ENCODE measurements at regions not wholly inside any gene's neighbourhood (a gene's known extent, or its start where the extent isn't known, plus 50 kb on each side); places are given as distances from the start of the nearest gene placed in this dataset.
"Not testable (repeated sequence)": the region's sequence is repeated elsewhere in the genome, so short reads cannot be mapped to it uniquely, and the experiment has no call there.

GRCh38 chr10:61225939-61226338 is 227.2 kb downstream of the TMEM26 start:
- Mint-ChIP-seq H3K27ac (no peak overlapping the region), H3K4me3 (no peak overlapping the region), H3K9me3 (peaks cover 1 to 7% of the 10 kb centered on the region in 2 donors), H3K36me3 (ENCODE audit: insufficient read depth) (no peaks in the 10 kb centered on the region), H3K4me1 (ENCODE audit: low read depth in 2 of 2) (no peaks in the 10 kb centered on the region), H3K27me3 (peaks cover 8 to 21% of the 10 kb centered on the region in 2 donors)
- ATAC-seq (replicated peaks) (no peak), DNase-seq (no peak)

- peaks cover 4 to 16% of the 10 kb centered on the region in 2 donors for H3K27me3 Mint-ChIP-seq
- no peak overlapping the region for H3K4me3 Mint-ChIP-seq
- DNase-seq (no peak), ATAC-seq (replicated peaks) (no peak)
- H3K4me1 Mint-ChIP-seq (ENCODE audit: low read depth in 2 of 2), result no peaks in the 10 kb centered on the region
- no peaks in the 10 kb centered on the region for H3K36me3 Mint-ChIP-seq (ENCODE audit: insufficient read depth)
- H3K27ac Mint-ChIP-seq, result no peak overlapping the region
- H3K9me3 Mint-ChIP-seq, result peaks cover 1 to 7% of the 10 kb centered on the region in 2 donors
Measured at GRCh38 chr10:61223576-61223975, 229.6 kb downstream of the TMEM26 start.

GRCh38 chr10:61219696-61220095 is 233.5 kb downstream of the TMEM26 start:
- H3K27me3 Mint-ChIP-seq, result peaks cover 0 to 20% of the 10 kb centered on the region in 2 donors
- DNase-seq (no peak), ATAC-seq (replicated peaks) (no peak)
- H3K36me3 Mint-ChIP-seq (ENCODE audit: insufficient read depth), result no peaks in the 10 kb centered on the region
- H3K4me1 Mint-ChIP-seq (ENCODE audit: low read depth in 2 of 2), result no peaks in the 10 kb centered on the region
- H3K27ac Mint-ChIP-seq, result no peak overlapping the region
- H3K9me3 Mint-ChIP-seq, result peaks cover 0 to 1% of the 10 kb centered on the region in 2 donors
- H3K4me3 Mint-ChIP-seq, result no peak overlapping the region

- DNase-seq (no peak), ATAC-seq (replicated peaks) (no peak)
- Mint-ChIP-seq H3K27me3 (peaks cover 0 to 20% of the 10 kb centered on the region in 2 donors), H3K27ac (no peak overlapping the region), H3K36me3 (ENCODE audit: insufficient read depth) (no peaks in the 10 kb centered on the region), H3K4me1 (ENCODE audit: low read depth in 2 of 2) (no peaks in the 10 kb centered on the region), H3K4me3 (no peak overlapping the region), H3K9me3 (peaks cover 0 to 1% of the 10 kb centered on the region in 2 donors)
Measured at GRCh38 chr10:61217851-61218565, 235.2 kb downstream of the TMEM26 start.

- no peaks in the 10 kb centered on the region for H3K9me3 Mint-ChIP-seq
- H3K27me3 Mint-ChIP-seq, result peaks cover 0 to 8% of the 10 kb centered on the region in 2 donors
- H3K36me3 Mint-ChIP-seq (ENCODE audit: insufficient read depth), result no peaks in the 10 kb centered on the region
- H3K4me1 Mint-ChIP-seq (ENCODE audit: low read depth in 2 of 2), result no peaks in the 10 kb centered on the region
- ATAC-seq (replicated peaks) (no peak), DNase-seq (no peak)
- no peak overlapping the region for H3K27ac Mint-ChIP-seq
- no peak overlapping the region for H3K4me3 Mint-ChIP-seq
Measured at GRCh38 chr10:61215246-61215645, 237.9 kb downstream of the TMEM26 start.

GRCh38 chr10:61211468-61211867 is 241.7 kb downstream of the TMEM26 start:
- H3K4me1 Mint-ChIP-seq (ENCODE audit: low read depth in 2 of 2), result no peaks in the 10 kb centered on the region
- H3K27ac Mint-ChIP-seq, result no peak overlapping the region
- ATAC-seq (replicated peaks) (no peak), DNase-seq (no peak)
- H3K27me3 Mint-ChIP-seq, result peaks cover 0 to 5% of the 10 kb centered on the region in 2 donors
- H3K9me3 Mint-ChIP-seq, result no peaks in the 10 kb centered on the region
- H3K36me3 Mint-ChIP-seq (ENCODE audit: insufficient read depth), result no peaks in the 10 kb centered on the region
- no peak overlapping the region for H3K4me3 Mint-ChIP-seq

GRCh38 chr10:61197057-61197456 is 253.1 kb upstream of the RHOBTB1 start:
- no peaks in the 10 kb centered on the region for H3K4me1 Mint-ChIP-seq (ENCODE audit: low read depth in 2 of 2)
- ATAC-seq (replicated peaks) (no peak), DNase-seq (no peak)
- H3K9me3 Mint-ChIP-seq, result peaks cover 0 to 3% of the 10 kb centered on the region in 2 donors
- no peak overlapping the region for H3K27ac Mint-ChIP-seq
- H3K36me3 Mint-ChIP-seq (ENCODE audit: insufficient read depth), result no peaks in the 10 kb centered on the region
- peaks cover 0 to 13% of the 10 kb centered on the region in 2 donors for H3K27me3 Mint-ChIP-seq
- no peak overlapping the region for H3K4me3 Mint-ChIP-seq

- ATAC-seq (replicated peaks) (no peak), DNase-seq (no peak)
- Mint-ChIP-seq H3K27me3 (peaks cover 0 to 8% of the 10 kb centered on the region in 2 donors), H3K36me3 (ENCODE audit: insufficient read depth) (no peaks in the 10 kb centered on the region), H3K4me1 (ENCODE audit: low read depth in 2 of 2) (no peaks in the 10 kb centered on the region), H3K9me3 (peaks cover 0 to 3% of the 10 kb centered on the region in 2 donors), H3K27ac (no peak overlapping the region), H3K4me3 (no peak overlapping the region)
Measured at GRCh38 chr10:61195211-61195610, 251.2 kb upstream of the RHOBTB1 start.

- H3K4me1 Mint-ChIP-seq (ENCODE audit: low read depth in 2 of 2); ATAC-seq (replicated peaks); H3K9me3 Mint-ChIP-seq; H3K27me3 Mint-ChIP-seq; H3K36me3 Mint-ChIP-seq (ENCODE audit: insufficient read depth); H3K4me3 Mint-ChIP-seq; DNase-seq; H3K27ac Mint-ChIP-seq: not testable (repeated sequence)
Measured at GRCh38 chr10:61192589-61192988, 248.6 kb upstream of the RHOBTB1 start.

- no peaks in the 10 kb centered on the region for H3K4me1 Mint-ChIP-seq (ENCODE audit: low read depth in 2 of 2)
- peaks cover 0 to 3% of the 10 kb centered on the region in 2 donors for H3K9me3 Mint-ChIP-seq
- no peak overlapping the region for H3K27ac Mint-ChIP-seq
- no peak overlapping the region for H3K4me3 Mint-ChIP-seq
- DNase-seq (no peak), ATAC-seq (replicated peaks) (no peak)
- no peaks in the 10 kb centered on the region for H3K36me3 Mint-ChIP-seq (ENCODE audit: insufficient read depth)
- peaks cover 0 to 8% of the 10 kb centered on the region in 2 donors for H3K27me3 Mint-ChIP-seq
Measured at GRCh38 chr10:61192042-61192441, 248.1 kb upstream of the RHOBTB1 start.

- Mint-ChIP-seq H3K27me3 (peaks cover 0 to 8% of the 10 kb centered on the region in 2 donors), H3K27ac (no peak overlapping the region), H3K4me1 (ENCODE audit: low read depth in 2 of 2) (no peaks in the 10 kb centered on the region), H3K36me3 (ENCODE audit: insufficient read depth) (no peaks in the 10 kb centered on the region), H3K4me3 (no peak overlapping the region), H3K9me3 (peaks cover 0 to 3% of the 10 kb centered on the region in 2 donors)
- DNase-seq, result no peak
- no peak for ATAC-seq (replicated peaks)
Measured at GRCh38 chr10:61189912-61190311, 245.9 kb upstream of the RHOBTB1 start.

GRCh38 chr10:61188691-61189090 is 244.7 kb upstream of the RHOBTB1 start:
- ATAC-seq (replicated peaks), result no peak
- H3K4me3 Mint-ChIP-seq, result no peak overlapping the region
- peaks cover 2 to 8% of the 10 kb centered on the region in 2 donors for H3K27me3 Mint-ChIP-seq
- H3K9me3 Mint-ChIP-seq, result peaks cover 0 to 3% of the 10 kb centered on the region in 2 donors
- no peak overlapping the region for H3K27ac Mint-ChIP-seq
- DNase-seq, result no peak
- H3K4me1 Mint-ChIP-seq (ENCODE audit: low read depth in 2 of 2), result no peaks in the 10 kb centered on the region
- H3K36me3 Mint-ChIP-seq (ENCODE audit: insufficient read depth), result no peaks in the 10 kb centered on the region

- no peak overlapping the region for H3K4me3 Mint-ChIP-seq
- DNase-seq (no peak), ATAC-seq (replicated peaks) (no peak)
- no peaks in the 10 kb centered on the region for H3K36me3 Mint-ChIP-seq (ENCODE audit: insufficient read depth)
- H3K9me3 Mint-ChIP-seq, result peaks cover 0 to under 1% of the 10 kb centered on the region in 2 donors
- no peak overlapping the region for H3K27ac Mint-ChIP-seq
- no peaks in the 10 kb centered on the region for H3K4me1 Mint-ChIP-seq (ENCODE audit: low read depth in 2 of 2)
- H3K27me3 Mint-ChIP-seq, result peaks cover 4 to 7% of the 10 kb centered on the region in 2 donors
Measured at GRCh38 chr10:61188101-61188500, 244.1 kb upstream of the RHOBTB1 start.

- Mint-ChIP-seq H3K36me3 (ENCODE audit: insufficient read depth) (no peaks in the 10 kb centered on the region), H3K27me3 (peaks cover 0 to 7% of the 10 kb centered on the region in 2 donors), H3K4me3 (no peak overlapping the region), H3K4me1 (ENCODE audit: low read depth in 2 of 2) (no peaks in the 10 kb centered on the region), H3K27ac (no peak overlapping the region), H3K9me3 (no peaks in the 10 kb centered on the region)
- ATAC-seq (replicated peaks) (no peak), DNase-seq (no peak)
Measured at GRCh38 chr10:61187601-61188000, 243.6 kb upstream of the RHOBTB1 start.

Data from effector memory CD8-positive, alpha-beta T cell (primary cell).